ENCODE measurements at regions not wholly inside any gene's neighbourhood (a gene's known extent, or its start where the extent isn't known, plus 50 kb on each side); places are given as distances from the start of the nearest gene placed in this dataset.
"Not testable (repeated sequence)": the region's sequence is repeated elsewhere in the genome, so short reads cannot be mapped to it uniquely, and the experiment has no call there.

DNA sequence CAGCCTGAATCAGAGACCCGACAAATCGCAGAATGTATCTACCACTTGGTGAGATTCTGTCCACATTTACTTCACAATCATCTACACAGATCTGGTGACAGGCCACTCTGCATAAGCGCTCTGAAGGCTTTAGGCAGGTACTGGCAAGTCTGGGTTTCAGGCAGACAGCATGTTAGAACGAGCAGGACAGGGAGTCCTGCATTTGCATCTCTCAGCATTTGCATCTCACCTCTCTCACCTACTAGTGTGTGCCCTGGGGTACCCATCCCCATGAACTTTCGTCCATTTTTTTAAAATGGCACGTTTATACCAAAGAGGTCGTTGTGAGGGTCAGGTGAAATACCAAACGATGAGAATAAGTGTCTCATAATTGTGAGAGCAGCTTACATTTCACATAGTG, 108.2 kb downstream of the SPATA31A1 start:
- DNase-seq (ENCODE audit: low read depth): not testable (repeated sequence)

DNA sequence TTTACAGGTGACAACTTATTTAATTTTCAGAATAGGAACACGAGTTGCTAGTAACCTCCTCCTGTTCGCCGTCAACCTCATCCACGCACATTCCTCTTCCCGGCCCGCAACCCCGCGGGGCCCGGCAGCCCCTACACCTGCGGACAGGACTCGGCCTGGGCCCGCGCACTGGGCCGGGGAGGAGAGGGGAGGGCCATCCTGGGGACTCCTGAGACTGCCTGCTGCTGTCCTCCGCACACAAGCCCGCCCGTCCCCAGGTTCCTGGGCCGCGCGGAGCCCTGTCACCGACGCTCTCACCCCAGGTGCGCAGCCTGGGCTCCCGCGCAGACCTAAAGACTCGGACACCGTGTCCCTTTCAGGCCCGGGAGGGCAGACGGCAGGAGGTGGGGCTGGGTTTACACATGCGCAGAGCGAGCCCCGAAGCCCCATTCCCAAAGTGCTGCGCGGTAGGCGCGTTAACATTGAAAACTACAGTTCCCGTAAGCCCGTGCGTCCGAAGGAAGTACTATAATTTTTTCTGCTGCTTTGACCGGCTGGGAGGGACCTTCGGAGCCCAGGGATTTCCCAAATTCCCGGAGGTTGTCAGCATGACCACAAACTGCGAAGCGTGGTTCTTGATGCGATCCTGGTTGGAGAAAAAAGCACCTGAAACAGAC, 108.8 kb downstream of the SPATA31A1 start:
- peak; percentile 45 for DNase-seq (ENCODE audit: low read depth)

DNA sequence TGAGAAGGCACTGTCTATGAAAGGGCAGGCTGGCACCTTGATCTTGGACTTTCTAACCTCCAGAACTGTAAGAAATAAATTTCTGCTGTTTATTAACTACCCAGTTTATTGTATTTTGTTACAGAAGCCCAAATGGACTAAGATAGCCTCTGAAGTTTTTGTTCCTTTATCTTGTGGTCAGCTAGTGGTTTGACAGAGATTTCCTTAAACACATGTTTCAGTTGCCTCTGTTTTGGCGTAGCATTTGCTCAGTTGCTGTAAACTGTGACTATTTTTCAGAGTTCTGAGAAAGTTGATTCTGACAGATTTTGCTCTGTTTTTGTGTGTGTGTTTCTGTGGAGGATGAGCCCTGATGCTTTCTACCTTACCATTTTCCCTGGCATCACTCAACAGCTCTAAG, 119.0 kb downstream of the SPATA31A1 start:
- DNase-seq (ENCODE audit: low read depth): not testable (repeated sequence)

DNA sequence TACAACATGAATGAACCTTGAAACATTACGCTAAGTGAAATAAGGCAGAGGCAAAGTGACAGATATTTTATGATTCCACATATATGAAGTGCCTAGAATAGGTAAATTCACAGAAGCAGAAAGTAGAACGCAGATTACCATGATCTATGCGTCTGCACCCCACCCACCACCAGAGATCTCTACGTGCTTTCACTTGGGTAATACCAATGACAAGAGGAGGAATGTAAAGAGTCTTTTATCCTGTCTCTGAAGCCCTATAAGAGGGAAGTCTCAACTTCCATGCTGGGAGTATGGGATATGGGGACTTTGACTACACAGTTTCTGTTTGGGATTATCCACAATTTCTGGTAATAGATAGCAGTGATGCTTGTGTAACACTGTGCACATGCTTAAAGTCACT, 127.6 kb downstream of the SPATA31A1 start:
- not testable (repeated sequence) for DNase-seq (ENCODE audit: low read depth)

DNA sequence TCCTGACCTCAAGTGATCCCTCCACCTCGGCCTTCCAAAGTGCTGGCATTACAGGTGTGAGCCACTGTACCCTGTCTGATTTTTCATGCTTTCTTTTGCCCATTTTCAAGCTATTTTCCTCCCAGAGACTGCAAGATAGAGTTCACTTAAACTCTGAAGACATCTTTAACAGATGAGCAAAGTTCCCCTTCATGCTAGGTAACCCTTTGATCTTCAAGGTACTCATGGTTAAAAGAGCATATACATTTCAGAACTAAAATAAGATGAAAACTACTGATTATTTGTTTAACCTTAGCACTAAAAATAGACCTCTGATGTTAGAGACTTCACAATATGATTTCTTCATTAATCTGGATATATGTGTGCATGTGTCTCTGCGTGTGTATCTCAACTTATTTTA, 128.4 kb downstream of the SPATA31A1 start:
- DNase-seq (ENCODE audit: low read depth): not testable (repeated sequence)

DNA sequence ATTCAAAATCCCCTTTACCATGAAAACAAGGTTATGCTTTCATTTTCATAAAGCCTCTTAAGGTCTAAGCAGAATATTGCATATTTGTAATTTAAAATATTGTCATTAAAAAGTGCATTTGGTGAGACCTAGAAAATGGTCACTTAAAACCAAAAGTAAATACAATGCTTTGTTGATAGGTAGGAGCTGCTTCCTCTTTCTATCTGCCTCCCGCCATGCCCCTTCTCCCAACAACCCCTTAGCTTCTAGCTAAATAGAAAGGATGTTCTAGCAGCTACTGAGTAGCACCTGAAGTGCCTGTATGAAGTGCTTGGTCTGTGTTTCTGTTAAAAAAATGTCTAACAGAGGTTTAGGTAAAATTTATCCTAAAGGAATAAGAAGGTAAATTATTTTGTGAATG, 128.8 kb downstream of the SPATA31A1 start:
- DNase-seq (ENCODE audit: low read depth): not testable (repeated sequence)

DNA sequence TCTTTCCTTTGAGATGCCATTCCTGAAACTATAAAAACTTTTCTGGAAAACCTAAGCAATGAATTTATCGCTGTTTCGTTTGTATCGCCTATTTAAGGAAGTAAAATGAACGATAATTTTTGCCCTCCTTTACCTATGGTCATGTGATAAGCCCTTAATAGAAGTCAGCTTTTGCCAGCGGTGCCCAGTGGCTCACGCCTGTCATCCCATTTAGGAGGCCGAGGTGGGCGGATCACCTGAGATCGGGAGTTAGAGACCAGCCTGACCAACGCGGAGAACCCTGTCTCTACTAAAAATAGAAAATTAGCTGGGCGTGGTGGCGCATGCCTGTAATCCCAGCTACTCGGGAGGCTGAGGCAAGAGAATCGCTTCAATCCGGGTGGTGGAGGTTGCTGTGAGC, 132.0 kb downstream of the SPATA31A1 start:
- not testable (repeated sequence) for DNase-seq (ENCODE audit: low read depth)

DNA sequence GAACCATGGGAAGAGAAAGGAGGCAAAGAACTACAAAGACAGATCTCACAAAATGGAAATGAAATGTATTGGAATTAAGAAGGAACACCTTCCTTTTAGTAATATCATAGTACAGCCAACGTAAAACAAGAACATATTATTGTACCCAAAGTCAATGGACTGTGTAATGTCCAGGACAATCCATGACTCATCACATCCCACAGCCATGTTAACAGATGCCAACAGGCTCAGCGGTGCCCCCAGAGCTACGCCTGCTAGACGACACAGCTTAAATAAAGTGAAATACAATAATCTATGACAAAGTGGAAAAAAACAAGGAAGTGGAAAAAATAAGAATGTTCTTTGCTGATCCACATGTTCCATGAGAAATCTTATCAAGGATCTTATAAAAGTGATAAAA, 140.8 kb downstream of the SPATA31A1 start:
- not testable (repeated sequence) for DNase-seq (ENCODE audit: low read depth)

DNA sequence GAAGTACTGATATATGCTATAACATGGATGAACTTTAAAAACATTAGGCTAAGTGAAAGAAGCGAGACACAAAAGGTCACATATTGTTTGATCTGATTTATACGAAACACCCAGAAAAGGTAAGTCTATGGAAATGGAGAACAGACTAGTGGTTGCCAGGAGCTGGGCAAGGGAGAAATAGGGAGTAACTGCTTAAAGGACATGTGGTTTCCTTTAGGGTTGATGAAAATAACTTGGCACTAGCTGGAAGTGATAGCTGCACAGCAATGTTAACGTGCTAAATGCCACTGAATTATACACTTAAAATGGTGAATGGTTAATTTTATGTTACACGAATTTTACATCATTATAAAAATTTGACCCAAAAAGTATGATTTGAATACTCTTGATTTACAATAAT, 147.7 kb downstream of the SPATA31A1 start:
- DNase-seq (ENCODE audit: low read depth): not testable (repeated sequence)

DNA sequence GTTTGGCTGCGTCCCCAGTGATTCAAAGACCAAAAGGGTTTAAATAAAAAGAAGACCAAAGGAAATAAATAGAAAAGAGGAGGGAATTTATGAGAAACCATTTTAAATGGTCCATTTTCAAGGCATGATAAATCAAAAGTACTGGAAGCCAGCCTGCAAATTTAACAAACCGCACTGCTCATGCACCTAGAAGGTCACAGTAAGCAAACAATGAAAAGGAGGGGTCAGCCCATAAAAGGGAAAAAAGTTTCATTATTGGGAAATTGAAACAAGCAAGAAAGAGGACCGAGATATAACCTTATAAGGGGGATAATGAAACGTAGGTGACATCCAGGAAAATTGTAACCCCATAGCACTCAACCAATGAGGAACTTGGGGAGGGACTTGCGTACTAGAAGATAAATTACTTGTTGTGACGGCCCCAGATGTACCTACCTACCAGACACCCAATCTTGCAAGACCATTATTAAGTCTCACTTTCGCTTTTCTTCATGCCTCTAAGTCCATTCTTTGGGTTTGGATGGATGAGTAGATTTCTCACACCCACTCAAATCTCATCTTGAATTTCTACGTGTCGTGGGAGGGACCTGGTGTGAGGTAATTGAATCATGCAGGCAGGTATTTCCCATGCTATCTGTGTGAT, 172.0 kb downstream of the SPATA31A1 start:
- not testable (repeated sequence) for DNase-seq (ENCODE audit: low read depth)

DNA sequence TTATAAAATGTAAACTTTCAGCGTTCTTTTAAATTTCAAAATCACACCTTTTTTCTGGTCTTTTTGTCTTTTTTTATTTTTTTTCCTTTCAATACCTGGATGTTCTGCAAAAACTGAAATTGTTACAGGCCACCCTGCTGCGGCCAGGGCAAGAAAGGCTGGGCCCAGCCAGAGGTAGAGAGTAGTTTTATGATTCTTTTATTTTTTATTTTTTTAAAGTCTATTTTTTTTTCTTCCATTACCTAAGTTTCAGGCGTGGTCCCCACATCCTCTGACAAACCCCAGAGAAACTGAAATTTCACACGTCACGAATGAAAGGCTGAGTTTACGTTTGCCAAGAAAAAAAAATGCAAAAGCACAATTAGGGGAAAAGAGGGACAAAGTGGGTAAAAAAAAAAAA, 177.1 kb downstream of the SPATA31A1 start:
- DNase-seq (ENCODE audit: low read depth): not testable (repeated sequence)

DNA sequence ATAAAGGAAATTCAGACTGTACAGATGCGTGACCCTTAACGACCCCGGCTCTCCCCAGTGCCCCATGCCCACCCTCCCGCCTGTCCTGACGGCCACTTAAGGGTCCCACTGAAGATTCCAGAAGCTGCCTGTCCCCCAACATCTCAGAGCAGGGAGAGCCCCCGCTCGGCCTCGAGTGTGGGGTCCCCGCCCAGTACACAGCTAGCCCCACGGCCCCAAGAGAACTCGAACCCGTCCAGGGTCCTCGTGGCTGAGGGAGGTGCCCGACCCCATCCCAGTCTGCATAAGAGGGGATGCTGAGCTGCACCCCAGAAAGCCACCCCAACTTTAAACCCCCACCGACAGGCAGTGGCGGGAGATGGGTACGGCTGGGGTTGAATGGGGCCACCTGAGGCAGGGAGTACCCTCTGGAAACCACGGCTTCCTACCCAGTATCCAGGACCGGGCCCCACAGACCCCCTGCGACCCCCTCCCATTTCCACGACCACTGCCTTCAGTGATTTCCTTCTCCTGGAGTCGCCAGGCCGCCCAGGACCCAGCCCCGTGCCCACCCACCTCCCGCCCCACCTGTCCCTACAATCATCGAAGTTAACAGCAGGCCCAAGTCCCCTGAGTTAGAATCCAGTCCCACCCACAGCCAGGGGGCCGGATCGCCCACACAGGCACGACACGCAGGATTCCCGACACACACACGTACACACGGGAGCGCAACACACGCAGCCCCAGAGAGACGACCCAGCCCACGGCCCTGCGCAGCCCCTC, 177.7 kb downstream of the SPATA31A1 start:
- not testable (repeated sequence) for DNase-seq (ENCODE audit: low read depth)

DNA sequence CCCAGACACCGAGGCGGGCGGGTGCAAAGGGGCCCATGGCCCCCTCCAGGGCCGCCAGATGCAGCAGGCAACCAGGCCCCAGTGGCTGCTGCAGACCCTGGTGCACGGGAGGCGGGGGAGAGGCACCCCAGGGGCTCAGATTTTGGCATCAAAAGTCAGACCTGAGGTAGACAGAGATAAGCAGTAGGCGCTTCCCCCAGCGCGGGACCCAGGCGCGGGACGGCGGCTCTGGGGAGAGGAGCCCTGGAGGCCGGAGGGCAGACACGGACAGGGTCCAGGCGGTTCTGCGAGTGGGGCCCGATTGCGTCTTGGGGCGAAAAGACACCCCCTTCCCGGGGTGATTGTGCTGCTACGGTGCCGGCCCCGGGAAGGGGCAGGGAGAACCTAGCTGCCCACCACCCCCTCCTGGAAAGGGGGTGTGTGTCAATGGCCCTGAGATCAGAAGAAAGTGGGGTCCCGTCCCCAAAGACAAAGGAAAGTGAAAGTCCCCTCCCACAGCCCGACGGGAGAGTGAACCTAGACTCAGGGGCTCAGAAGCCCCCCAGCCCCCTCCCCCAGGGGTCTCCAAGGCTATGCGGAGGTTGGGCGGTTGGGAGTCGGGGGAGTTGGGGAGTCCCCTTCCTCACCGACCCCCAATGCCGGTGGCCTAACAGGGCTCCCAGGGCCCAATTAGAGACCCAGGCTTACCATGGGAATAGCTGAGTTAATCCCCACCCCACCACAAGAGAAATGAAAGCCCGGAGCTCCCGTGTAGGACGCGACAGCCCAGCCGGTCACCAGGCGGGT, 178.5 kb downstream of the SPATA31A1 start:
- DNase-seq (ENCODE audit: low read depth): not testable (repeated sequence)

DNA sequence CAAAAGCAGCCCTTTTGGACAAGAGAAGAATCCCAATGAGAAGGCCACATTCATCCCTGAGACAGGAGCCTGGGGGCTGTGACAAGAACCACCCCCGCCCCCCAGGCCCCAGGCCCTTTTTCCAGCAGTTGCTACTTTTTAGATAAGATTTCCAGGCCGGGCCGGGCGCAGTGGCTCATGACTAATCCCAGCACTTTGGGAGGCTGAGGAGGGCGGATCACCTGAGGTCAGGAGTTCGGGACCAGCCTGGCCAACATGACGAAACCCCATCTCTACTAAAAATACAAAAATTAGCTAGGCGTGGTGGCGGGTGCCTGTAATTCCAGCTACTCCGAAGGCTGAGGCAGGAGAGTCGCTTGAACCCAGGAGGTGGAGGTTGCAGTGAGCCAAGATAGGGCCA, 179.4 kb downstream of the SPATA31A1 start:
- not testable (repeated sequence) for DNase-seq (ENCODE audit: low read depth)

DNA sequence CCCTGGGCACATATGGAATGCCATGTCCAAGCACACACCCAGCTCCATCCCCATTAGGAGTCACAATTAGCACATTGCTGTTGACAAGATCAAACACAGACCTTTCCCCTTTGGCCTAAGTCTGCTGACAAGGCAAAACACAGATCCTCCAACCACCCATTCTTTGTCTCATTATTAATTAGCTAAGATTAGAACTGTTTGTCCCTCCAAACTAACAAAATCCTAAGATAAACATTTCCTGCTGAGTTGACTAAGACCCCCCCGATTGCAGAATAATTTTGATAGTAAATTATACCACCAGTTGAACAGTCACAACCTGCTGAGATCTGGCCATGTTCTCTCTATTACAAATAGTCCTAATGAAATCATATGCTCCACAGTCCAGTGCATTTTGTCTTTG, 186.7 kb downstream of the SPATA31A1 start:
- DNase-seq (ENCODE audit: low read depth): not testable (repeated sequence)

DNA sequence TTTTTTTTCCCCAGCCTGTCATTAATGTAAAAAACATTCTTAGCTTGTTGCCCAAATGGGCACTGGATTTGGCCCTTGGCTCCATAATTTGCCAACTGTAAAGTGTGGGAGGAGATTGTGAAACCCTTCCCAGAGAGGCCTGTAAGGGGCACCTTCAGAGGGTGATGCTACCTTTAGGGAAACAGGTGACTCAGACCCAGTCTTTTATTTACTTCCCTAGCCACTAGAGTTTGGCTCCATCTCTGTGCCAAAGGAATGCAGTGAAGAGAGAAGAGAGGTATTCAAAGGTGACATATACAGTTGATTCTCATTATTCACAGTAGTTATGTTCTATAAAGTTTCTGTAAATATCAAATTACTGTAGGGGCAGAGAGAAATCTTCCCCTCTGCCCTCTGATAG, 189.6 kb downstream of the SPATA31A1 start:
- DNase-seq (ENCODE audit: low read depth): not testable (repeated sequence)

DNA sequence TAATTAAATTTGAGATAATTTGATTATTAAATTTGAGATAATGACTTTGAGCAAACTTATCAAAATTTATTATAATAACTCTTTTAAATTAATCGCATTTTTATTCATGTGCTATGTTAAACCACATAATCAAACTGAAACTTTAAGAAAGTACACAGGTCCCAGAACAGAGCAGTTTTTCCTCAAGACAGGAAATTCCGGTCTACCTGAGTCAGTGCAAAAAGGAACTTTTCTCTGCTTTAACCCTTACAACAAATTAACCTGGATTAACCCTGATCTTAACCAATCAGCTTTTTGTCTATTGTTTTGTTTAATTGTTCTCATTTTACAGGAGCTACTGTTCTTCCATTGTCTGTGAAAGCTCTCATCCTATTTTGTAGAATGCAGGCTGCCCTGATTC, 195.1 kb downstream of the SPATA31A1 start:
- not testable (repeated sequence) for DNase-seq (ENCODE audit: low read depth)

DNA sequence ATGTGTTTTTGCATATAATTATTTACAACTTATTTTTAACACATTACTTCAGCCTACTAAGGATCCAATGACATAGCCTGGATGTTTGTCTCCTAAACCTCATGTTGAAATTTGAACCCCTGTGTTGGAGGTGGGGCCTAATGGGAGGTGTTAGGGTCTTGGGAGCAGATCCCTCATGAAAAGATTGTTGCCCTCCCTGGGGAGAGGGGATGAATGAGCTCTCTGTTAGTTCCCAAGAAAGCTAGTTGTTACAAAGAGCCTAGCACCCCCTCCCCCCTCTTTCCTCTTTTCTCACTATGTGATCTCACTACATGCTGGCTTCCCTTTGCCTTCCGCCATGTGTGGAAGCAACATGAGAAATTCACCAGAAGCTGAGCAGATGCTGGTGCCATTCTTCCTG, 196.1 kb downstream of the SPATA31A1 start:
- DNase-seq (ENCODE audit: low read depth): not testable (repeated sequence)

DNA sequence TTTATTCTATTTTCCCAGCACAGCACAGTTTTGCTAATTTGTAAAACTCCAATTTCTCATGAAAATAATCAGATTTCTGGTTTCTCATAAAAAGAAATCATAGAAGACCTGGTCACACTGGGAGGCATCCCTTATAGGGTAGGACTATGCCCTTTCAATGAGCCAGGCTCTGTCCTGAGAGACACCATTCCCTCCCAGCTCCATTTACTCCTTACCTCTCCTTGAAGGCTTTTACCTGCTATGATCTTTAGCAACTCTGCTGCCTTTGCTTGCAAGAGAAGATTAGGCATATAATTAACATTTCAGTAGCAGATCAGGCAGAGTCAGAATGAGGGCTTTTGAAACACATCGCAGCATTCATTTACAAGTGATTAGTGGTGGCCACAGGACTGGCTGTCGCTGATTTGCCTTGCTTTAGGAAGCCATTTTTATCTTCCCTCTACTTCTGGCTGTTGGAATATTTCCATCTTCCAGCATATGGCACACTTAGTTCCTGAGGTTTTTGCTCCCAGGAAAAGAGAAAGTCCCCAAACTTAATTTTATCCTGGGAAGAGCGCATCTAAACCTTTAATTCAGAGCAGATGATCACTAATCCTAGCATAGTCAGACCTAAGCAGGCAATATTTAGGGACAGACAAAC, 196.9 kb downstream of the SPATA31A1 start:
- DNase-seq (ENCODE audit: low read depth): not testable (repeated sequence)

DNA sequence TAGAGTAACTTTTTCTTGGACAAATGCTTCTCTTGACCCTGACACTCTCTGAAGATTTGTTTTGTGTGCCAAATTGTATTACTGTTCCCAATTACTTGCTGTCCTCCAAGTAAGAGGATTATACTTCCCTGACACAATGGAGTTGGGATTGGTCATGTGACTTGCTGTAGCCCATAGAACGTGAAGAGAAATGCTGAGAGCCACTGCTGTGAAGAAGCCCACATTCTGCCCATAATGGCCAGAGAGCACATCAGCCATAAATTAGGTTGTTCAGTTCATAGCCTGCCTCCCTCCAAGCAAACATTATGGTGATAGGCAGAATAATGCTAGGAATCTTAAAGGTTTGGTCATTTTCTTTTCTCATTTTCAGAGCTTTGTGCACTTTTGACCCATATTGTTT, 198.9 kb downstream of the SPATA31A1 start:
- DNase-seq (ENCODE audit: low read depth): not testable (repeated sequence)

DNA sequence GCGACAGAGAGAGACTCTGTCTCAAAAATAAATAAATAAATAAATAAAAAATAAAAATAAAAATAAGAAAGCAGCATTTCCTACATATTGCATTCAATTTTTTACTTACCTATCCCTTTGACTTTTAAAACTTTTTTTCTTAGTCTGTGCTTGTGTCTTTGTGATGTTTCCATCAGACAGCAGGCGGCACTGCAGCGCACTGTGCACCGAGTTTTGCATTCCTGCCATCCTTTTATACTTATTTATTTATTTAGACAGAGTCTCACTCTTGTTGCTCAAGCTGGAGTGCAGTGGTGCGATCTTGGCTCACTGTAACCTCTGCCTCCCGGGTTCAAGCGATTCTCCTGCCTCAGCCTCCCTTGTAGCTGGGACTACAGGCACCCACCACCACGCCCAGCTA, 203.9 kb downstream of the SPATA31A1 start:
- DNase-seq (ENCODE audit: low read depth): not testable (repeated sequence)

DNA sequence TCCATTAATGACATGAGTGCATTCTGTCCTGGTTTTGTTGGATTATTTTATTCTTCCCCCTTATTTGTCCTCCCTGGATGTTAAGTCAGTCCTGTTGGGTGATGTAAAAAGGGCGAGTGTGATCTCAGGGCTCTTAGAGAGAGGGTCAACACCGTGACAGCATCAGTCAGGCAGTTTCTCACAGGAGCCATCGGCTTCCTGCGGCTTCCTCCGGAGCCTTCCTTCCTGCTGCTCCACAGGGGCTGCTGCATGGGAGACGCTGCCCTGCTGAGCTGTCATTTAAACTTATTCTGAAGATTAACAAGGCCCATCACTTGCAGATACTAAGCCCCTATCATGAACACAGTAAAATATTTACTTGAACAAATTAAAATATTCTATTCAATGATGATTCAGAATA, 211.3 kb downstream of the SPATA31A1 start:
- not testable (repeated sequence) for DNase-seq (ENCODE audit: low read depth)

All from non-pigmented ciliary epithelial cell (primary cell).